OCI-LY1 (cell line): ENCODE measurements at regions not wholly inside any gene's neighbourhood (a gene's known extent, or its start where the extent isn't known, plus 50 kb on each side); places are given as distances from the start of the nearest gene placed in this dataset.

Experiments used
- H2AFZ ChIP-seq: fragments of 200-600 bp; sonication (generic), shearing (Covaris generic); 2 replicates; pipeline ENCODE4 v1.6.0; 2014; ENCODE audit warnings: antibody characterized with exemption, mild to moderate bottlenecking, low read length
- H3F3A ChIP-seq: fragments of 200-600 bp; sonication (generic), shearing (Covaris generic); 2 replicates; pipeline ENCODE4 v1.6.0; 2014; ENCODE audit warnings: mild to moderate bottlenecking, antibody characterized with exemption, low read length, moderate library complexity; ENCODE audit not compliant: insufficient read depth
- H3K27ac ChIP-seq: fragments of 200-600 bp; sonication (generic); 2 replicates; pipeline ENCODE4 v1.5.1; 2014; ENCODE audit warnings: low read length, mixed run types, mild to moderate bottlenecking, low read depth; ENCODE audit not compliant: poor library complexity, severe bottlenecking
- H3K27me3 ChIP-seq: fragments of 200-600 bp; sonication (generic); 2 replicates; pipeline ENCODE4 v1.6.0; 2014; ENCODE audit warnings: antibody characterized with exemption, mild to moderate bottlenecking, low read length, moderate library complexity; ENCODE audit not compliant: insufficient read depth
- H3K36me3 ChIP-seq: fragments of 200-600 bp; sonication (generic); 2 replicates; pipeline ENCODE4 v1.6.1; 2014; ENCODE audit warnings: mild to moderate bottlenecking, antibody characterized with exemption, low read length, moderate library complexity, mixed read lengths; ENCODE audit not compliant: insufficient read depth
- H3K4me1 ChIP-seq: fragments of 200-600 bp; sonication (generic); 2 replicates; pipeline ENCODE4 v1.5.1; 2014; ENCODE audit warnings: mild to moderate bottlenecking, low read length, moderate library complexity; ENCODE audit not compliant: insufficient read depth, severe bottlenecking
- H3K4me2 ChIP-seq: fragments of 200-600 bp; sonication (generic), shearing (Covaris generic); 2 replicates; pipeline ENCODE4 v1.6.1; 2014; ENCODE audit warnings: low read length
- H3K4me3 ChIP-seq: fragments of 200-600 bp; sonication (generic); 2 replicates; pipeline ENCODE4 v1.5.1; 2014; ENCODE audit warnings: low read length, low read depth, mild to moderate bottlenecking, mixed read lengths; ENCODE audit not compliant: poor library complexity, severe bottlenecking
- H3K79me2 ChIP-seq: fragments of 200-600 bp; shearing (Covaris generic); 2 replicates; pipeline ENCODE4 v1.6.1; 2016; ENCODE audit warnings: mixed run types, low read length, mixed read lengths; ENCODE audit not compliant: insufficient read depth
- H3K9ac ChIP-seq: fragments of 200-600 bp; sonication (generic), shearing (Covaris generic); 2 replicates; pipeline ENCODE4 v1.6.1; 2014; ENCODE audit warnings: mild to moderate bottlenecking, low read length, mixed read lengths
- H3K9me2 ChIP-seq: fragments of 200-600 bp; sonication (generic), shearing (Covaris generic); 2 replicates; pipeline ENCODE4 v1.6.1; 2014; ENCODE audit warnings: low read depth, mild to moderate bottlenecking, low read length, mixed read lengths
- H3K9me3 ChIP-seq: fragments of 200-600 bp; shearing (Covaris generic); 2 replicates; pipeline ENCODE4 v1.6.1; 2014; ENCODE audit warnings: low read length, mixed read lengths
- H4K20me1 ChIP-seq: fragments of 200-600 bp; sonication (generic), shearing (Covaris generic); 2 replicates; pipeline ENCODE4 v1.6.0; 2016; ENCODE audit warnings: mild to moderate bottlenecking, low read length; ENCODE audit not compliant: insufficient read depth
- EZH2 ChIP-seq: fragments of 200-600 bp; sonication (generic), shearing (Covaris generic); IDR thresholded peaks from 2 replicates; pipeline ENCODE4 v1.8.0; 2017; ENCODE audit warnings: borderline replicate concordance, mixed run types, mild to moderate bottlenecking, antibody characterized with exemption, low read length, moderate library complexity, mixed read lengths
- TF ChIP-seq, protein P1 (sequence below): fragments of 200-600 bp; sonication (generic), shearing (Covaris generic); IDR thresholded peaks from 2 replicates; pipeline ENCODE4 v1.5.1; 2017; ENCODE audit warnings: mild to moderate bottlenecking, antibody characterized with exemption, low read length, moderate library complexity, mixed read lengths

- Histone ChIP-seq H3K79me2 (no peaks in the 10 kb centered on the region), H3K9me3 (no peaks in the 10 kb centered on the region), H3K4me1 (no peaks in the 10 kb centered on the region), H3K4me2 (no peak overlapping the region), H2AFZ (no peak overlapping the region), H3K27me3 (no peaks in the 10 kb centered on the region), H4K20me1 (no peaks in the 10 kb centered on the region), H3K36me3 (no peaks in the 10 kb centered on the region), H3K4me3 (no peak overlapping the region), H3K9me2 (no peaks in the 10 kb centered on the region), H3K9ac (no peak overlapping the region), H3K27ac (no peak overlapping the region), H3F3A (no peaks in the 10 kb centered on the region)
- TF ChIP-seq, protein P1, sequence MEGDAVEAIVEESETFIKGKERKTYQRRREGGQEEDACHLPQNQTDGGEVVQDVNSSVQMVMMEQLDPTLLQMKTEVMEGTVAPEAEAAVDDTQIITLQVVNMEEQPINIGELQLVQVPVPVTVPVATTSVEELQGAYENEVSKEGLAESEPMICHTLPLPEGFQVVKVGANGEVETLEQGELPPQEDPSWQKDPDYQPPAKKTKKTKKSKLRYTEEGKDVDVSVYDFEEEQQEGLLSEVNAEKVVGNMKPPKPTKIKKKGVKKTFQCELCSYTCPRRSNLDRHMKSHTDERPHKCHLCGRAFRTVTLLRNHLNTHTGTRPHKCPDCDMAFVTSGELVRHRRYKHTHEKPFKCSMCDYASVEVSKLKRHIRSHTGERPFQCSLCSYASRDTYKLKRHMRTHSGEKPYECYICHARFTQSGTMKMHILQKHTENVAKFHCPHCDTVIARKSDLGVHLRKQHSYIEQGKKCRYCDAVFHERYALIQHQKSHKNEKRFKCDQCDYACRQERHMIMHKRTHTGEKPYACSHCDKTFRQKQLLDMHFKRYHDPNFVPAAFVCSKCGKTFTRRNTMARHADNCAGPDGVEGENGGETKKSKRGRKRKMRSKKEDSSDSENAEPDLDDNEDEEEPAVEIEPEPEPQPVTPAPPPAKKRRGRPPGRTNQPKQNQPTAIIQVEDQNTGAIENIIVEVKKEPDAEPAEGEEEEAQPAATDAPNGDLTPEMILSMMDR: no peak
- TF ChIP-seq EZH2: no peak
Observed at GRCh38 chr18:27695052-27695451, 481.9 kb downstream of the CDH2 start.

DNA sequence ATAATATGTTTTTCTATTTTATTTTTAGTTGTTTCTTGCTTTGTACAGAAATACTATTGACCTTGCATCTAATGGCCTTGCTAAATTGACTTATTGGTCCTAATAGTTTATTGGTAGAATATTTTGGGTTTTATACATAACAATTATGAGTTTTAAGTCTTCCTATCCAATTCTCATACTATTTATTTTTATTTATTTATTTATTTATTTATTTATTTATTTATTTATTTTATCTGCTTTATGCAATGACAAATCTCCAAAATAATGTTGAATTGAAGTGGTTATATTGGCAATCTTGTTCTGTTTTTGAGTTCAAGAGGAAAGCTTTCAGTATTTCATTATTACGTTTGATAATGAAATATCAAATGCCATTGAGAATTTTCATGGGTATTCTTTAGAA lies 488.3 kb downstream of the CDH2 start:
- H3K4me1 ChIP-seq: no peaks in the 10 kb centered on the region
- H3K4me3 ChIP-seq: no peak overlapping the region
- no peaks in the 10 kb centered on the region for H3K27me3 ChIP-seq
- H3K9me3 ChIP-seq: no peaks in the 10 kb centered on the region
- no peak overlapping the region for H2AFZ ChIP-seq
- TF ChIP-seq, protein P1: no peak
- TF ChIP-seq EZH2: no peak
- no peak overlapping the region for H3K9ac ChIP-seq
- H3K36me3 ChIP-seq: no peaks in the 10 kb centered on the region
- H3F3A ChIP-seq: no peaks in the 10 kb centered on the region
- no peaks in the 10 kb centered on the region for H4K20me1 ChIP-seq
- no peak overlapping the region for H3K27ac ChIP-seq
- H3K9me2 ChIP-seq: no peaks in the 10 kb centered on the region
- H3K79me2 ChIP-seq: no peaks in the 10 kb centered on the region
- no peak overlapping the region for H3K4me2 ChIP-seq

- Histone ChIP-seq H3F3A (no peaks in the 10 kb centered on the region), H3K4me3 (no peak overlapping the region), H2AFZ (no peak overlapping the region), H4K20me1 (no peaks in the 10 kb centered on the region), H3K79me2 (no peaks in the 10 kb centered on the region), H3K9ac (no peak overlapping the region), H3K4me1 (no peaks in the 10 kb centered on the region), H3K27ac (no peak overlapping the region), H3K27me3 (no peaks in the 10 kb centered on the region), H3K9me3 (no peaks in the 10 kb centered on the region), H3K4me2 (no peak overlapping the region), H3K36me3 (no peaks in the 10 kb centered on the region), H3K9me2 (no peaks in the 10 kb centered on the region)
- no peak for TF ChIP-seq EZH2
Observed at GRCh38 chr18:27687351-27687979, 489.5 kb downstream of the CDH2 start.

GRCh38 chr18:27685807-27686412 lies 491.0 kb downstream of the CDH2 start:
- no peaks in the 10 kb centered on the region for H3K79me2 ChIP-seq
- H3K9me2 ChIP-seq: no peaks in the 10 kb centered on the region
- H3K4me3 ChIP-seq: no peak overlapping the region
- H3F3A ChIP-seq: no peaks in the 10 kb centered on the region
- TF ChIP-seq, protein P1: peak; percentile 84
- no peak for TF ChIP-seq EZH2
- no peak overlapping the region for H3K27ac ChIP-seq
- no peaks in the 10 kb centered on the region for H4K20me1 ChIP-seq
- no peaks in the 10 kb centered on the region for H3K27me3 ChIP-seq
- no peaks in the 10 kb centered on the region for H3K36me3 ChIP-seq
- no peaks in the 10 kb centered on the region for H3K4me1 ChIP-seq
- H2AFZ ChIP-seq: no peak overlapping the region
- no peaks in the 10 kb centered on the region for H3K9me3 ChIP-seq
- H3K9ac ChIP-seq: no peak overlapping the region
- no peak overlapping the region for H3K4me2 ChIP-seq
